Colonic mucosa (tissue), 4 donors: ENCODE measurements at regions not wholly inside any gene's neighbourhood (a gene's known extent, or its start where the extent isn't known, plus 50 kb on each side); places are given as distances from the start of the nearest gene placed in this dataset.

Experiments
- DNase-seq: peaks from one replicate; pipeline ENCODE4 v3.0.0-alpha.2; 2020
- H3K27ac ChIP-seq: fragments of 200-600 bp; one replicate; pipeline ENCODE4 v1.8.0; 2021
- H3K27me3 ChIP-seq: fragments of 200-600 bp; one replicate; pipeline ENCODE4 v1.8.0; 2021
- H3K36me3 ChIP-seq: fragments of 200-600 bp; one replicate; pipeline ENCODE4 v1.8.0; 2021
- H3K4me1 ChIP-seq: fragments of 200-600 bp; one replicate; pipeline ENCODE4 v1.8.0; 2021; ENCODE audit warnings: mild to moderate bottlenecking
- H3K4me3 ChIP-seq: fragments of 200-600 bp; one replicate; pipeline ENCODE4 v1.8.0; 2021
- H3K9ac ChIP-seq, 2 donors: one replicate each; pipeline ENCODE4 v1.7.0; 2013; ENCODE audit warnings: control low read depth in 2 of 2, low read depth in 2 of 2, low read length in 2 of 2
- H3K9me3 ChIP-seq: fragments of 200-600 bp; one replicate; pipeline ENCODE4 v1.8.0; 2021
- CTCF ChIP-seq: fragments of 200-600 bp; IDR thresholded peaks from one replicate; pipeline ENCODE4 v1.8.0; 2022; ENCODE audit warnings: antibody characterized with exemption, mild to moderate bottlenecking
- intact Hi-C: fragments of 100-400 bp; cut with DNase I; formaldehyde crosslinking; loops from one replicate; pipeline ENCODE4 v1.14.1; 2022
- donor health status: healthy.
- donor health status: DM: no; HTN: no; CAD: no.
- donor health status: DM: no; HTN: no; CAD: no.

GRCh38 chr16:73355981-73356380 lies 308.1 kb upstream of the ZFHX3 start:
- Histone ChIP-seq H3K27ac (no peak overlapping the region), H3K27me3 (no peaks in the 10 kb centered on the region), H3K4me1 (no peaks in the 10 kb centered on the region), H3K9ac (no peak overlapping the region), H3K36me3 (no peaks in the 10 kb centered on the region), H3K4me3 (no peak overlapping the region), H3K9me3 (no peaks in the 10 kb centered on the region)
- intact Hi-C loops = no loop called here
- no peak for DNase-seq
- no peak for TF ChIP-seq CTCF

- Histone ChIP-seq H3K27me3 (no peaks in the 10 kb centered on the region), H3K9me3 (no peaks in the 10 kb centered on the region), H3K4me3 (no peak overlapping the region), H3K9ac (no peak overlapping the region), H3K36me3 (no peaks in the 10 kb centered on the region), H3K27ac (no peak overlapping the region), H3K4me1 (no peaks in the 10 kb centered on the region)
- DNase-seq = no peak
- no peak for TF ChIP-seq CTCF
- intact Hi-C loops = no loop called here
Observed at GRCh38 chr16:73354434-73354833, 306.5 kb upstream of the ZFHX3 start.

GRCh38 chr16:73350707-73351452 lies 303.0 kb upstream of the ZFHX3 start:
- no peak for TF ChIP-seq CTCF
- Histone ChIP-seq H3K9me3 (no peaks in the 10 kb centered on the region), H3K9ac (no peak overlapping the region), H3K36me3 (no peaks in the 10 kb centered on the region), H3K4me1 (no peaks in the 10 kb centered on the region), H3K27me3 (no peaks in the 10 kb centered on the region), H3K27ac (no peak overlapping the region), H3K4me3 (no peak overlapping the region)
- intact Hi-C loops = no loop called here
- no peak for DNase-seq

GRCh38 chr16:73347500-73348375 lies 299.8 kb upstream of the ZFHX3 start:
- Histone ChIP-seq H3K4me3 (no peak overlapping the region), H3K27ac (no peak overlapping the region), H3K9ac (no peak overlapping the region), H3K27me3 (no peaks in the 10 kb centered on the region), H3K4me1 (no peaks in the 10 kb centered on the region), H3K36me3 (no peaks in the 10 kb centered on the region), H3K9me3 (no peaks in the 10 kb centered on the region)
- TF ChIP-seq CTCF = no peak
- intact Hi-C loops = no loop called here
- DNase-seq = no peak

GRCh38 chr16:73339821-73340220 lies 291.9 kb upstream of the ZFHX3 start:
- H3K9me3 ChIP-seq = no peaks in the 10 kb centered on the region
- no peaks in the 10 kb centered on the region for H3K27me3 ChIP-seq
- H3K9ac ChIP-seq = no peak overlapping the region
- no peaks in the 10 kb centered on the region for H3K4me1 ChIP-seq
- intact Hi-C loops = no loop called here
- no peak for DNase-seq
- no peak for TF ChIP-seq CTCF
- H3K36me3 ChIP-seq = no peaks in the 10 kb centered on the region
- H3K4me3 ChIP-seq = no peak overlapping the region
- no peak overlapping the region for H3K27ac ChIP-seq
